BLaER1 treated with 17β-estradiol and CSF1 and Interleukin-3, amounts not matched to agents 10 nM and 100 nM (cell line): ENCODE measurements at regions not wholly inside any gene's neighbourhood (a gene's known extent, or its start where the extent isn't known, plus 50 kb on each side); places are given as distances from the start of the nearest gene placed in this dataset.
"Not testable (repeated sequence)": the region's sequence is repeated elsewhere in the genome, so short reads cannot be mapped to it uniquely, and the experiment has no call there.

Experiments
- H3K27ac ChIP-seq, 11 experiments: shearing (Covaris generic); formaldehyde crosslinking; 2 replicates each; pipeline ENCODE4 v1.8.1; 2022
- H3K27me3 ChIP-seq, 11 experiments: shearing (Covaris generic); formaldehyde crosslinking; 2 replicates each; pipeline ENCODE4 v1.8.1; 2022
- H3K36me3 ChIP-seq, 11 experiments: shearing (Covaris generic); formaldehyde crosslinking; 2 replicates each; pipeline ENCODE4 v1.8.1; 2022
- H3K4me1 ChIP-seq, 10 experiments: shearing (Covaris generic); formaldehyde crosslinking; 2 replicates each; pipeline ENCODE4 v1.8.1; 2022
- H3K4me2 ChIP-seq, 11 experiments: shearing (Covaris generic); formaldehyde crosslinking; 2 replicates each; pipeline ENCODE4 v1.8.1; 2022
- H3K4me3 ChIP-seq, 10 experiments: shearing (Covaris generic); formaldehyde crosslinking; 2 replicates each; pipeline ENCODE4 v1.8.1; 2022
- H3K9ac ChIP-seq, 11 experiments: shearing (Covaris generic); formaldehyde crosslinking; 2 replicates each; pipeline ENCODE4 v1.8.1; 2022
- H3K9me3 ChIP-seq, 11 experiments: shearing (Covaris generic); formaldehyde crosslinking; replicated peaks in 1 of 11; 2 replicates each; pipeline ENCODE4 v1.8.1; 2022
- H4K20me1 ChIP-seq, 11 experiments: shearing (Covaris generic); formaldehyde crosslinking; 2 replicates each; pipeline ENCODE4 v1.8.1; 2022
- Cebpa-rat ChIP-seq, 11 experiments: shearing (Covaris generic); IDR thresholded peaks; 2 replicates each; pipeline ENCODE4 v1.8.1; 2022

DNA sequence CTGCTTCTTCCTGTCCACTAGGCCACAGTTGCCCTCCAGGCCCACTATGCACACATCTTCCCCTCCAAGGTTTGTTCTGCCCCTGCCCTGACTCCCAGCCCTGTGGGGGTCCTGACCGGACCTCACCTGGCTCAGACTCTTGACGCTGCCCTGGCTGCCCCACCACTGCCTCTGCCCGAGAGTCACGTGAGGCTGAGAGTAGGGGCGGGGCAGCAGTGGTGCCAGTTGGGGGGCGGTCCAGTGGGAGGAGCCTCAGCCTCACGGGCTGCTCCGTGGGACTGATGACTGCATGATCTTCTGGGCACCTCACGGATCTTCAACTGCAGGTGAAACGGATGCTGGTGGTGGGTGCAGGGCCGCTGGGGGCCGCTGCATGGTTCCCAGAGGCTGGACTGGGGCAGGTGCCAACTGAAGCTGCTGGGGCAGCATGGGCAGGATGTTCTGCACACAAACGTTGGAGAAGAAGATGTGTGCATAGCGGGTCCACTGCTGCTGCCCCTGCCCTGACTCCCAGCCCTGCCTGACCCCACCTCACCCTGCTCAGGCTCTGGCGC, 77.6 kb downstream of the HHIPL2 start:
- H3K4me2 ChIP-seq, H3K4me1 ChIP-seq, H3K27ac ChIP-seq, H3K4me3 ChIP-seq, H4K20me1 ChIP-seq, H3K36me3 ChIP-seq, H3K9me3 ChIP-seq, H3K9ac ChIP-seq, H3K27me3 ChIP-seq: not testable (repeated sequence)

DNA sequence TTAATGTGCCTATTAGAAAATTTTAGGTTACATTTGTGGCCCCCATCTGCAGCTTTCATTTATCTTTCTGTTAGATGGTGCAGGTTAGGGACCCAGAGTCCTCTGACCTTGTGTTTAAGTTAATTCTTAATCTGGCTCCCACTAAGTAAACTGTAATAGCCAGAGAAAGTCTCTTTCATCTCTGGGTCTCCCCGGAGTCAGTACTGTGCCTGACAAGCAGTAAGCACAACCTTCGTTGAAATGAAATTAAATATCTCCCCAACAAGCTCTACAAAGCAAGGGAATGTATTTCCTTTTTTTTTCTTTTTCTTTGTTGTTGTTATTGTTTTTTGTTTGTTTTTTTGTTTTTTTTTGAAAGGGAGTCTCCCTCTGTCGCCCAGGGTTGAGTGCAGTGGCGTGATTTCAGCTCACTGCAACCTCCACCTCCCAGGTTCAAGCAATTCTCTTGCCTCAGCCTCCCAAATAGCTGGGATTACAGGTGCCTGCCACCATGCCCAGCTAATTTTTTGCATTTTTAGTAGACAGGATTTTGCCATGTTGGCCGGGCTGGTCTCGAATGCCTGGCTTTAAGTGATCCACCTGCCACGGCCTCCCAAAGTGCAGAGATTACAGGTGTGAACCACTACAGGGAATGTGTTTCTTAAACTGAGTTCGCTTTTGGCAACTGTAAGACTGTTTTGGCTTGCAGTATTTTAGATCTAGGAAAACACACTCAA, 81.6 kb downstream of the HHIPL2 start:
- no peaks in the 10 kb centered on the region for H3K27me3 ChIP-seq
- H3K4me3 ChIP-seq: peak overlapping the region in 4 of 10 experiments; percentile 42 to 58 (median 50); a peak in 5 of 20 replicates
- peak overlapping the region in 10 of 11 experiments; percentile 3 to 90 (median 77); a peak in 14 of 22 replicates for H3K4me2 ChIP-seq
- H3K9me3 ChIP-seq: no peaks in the 10 kb centered on the region
- no peaks in the 10 kb centered on the region for H3K36me3 ChIP-seq
- TF ChIP-seq Cebpa-rat (IDR thresholded peaks at IDR 0.05): no peak
- no peaks in the 10 kb centered on the region for H4K20me1 ChIP-seq
- peak overlapping the region in 6 of 11 experiments; percentile 76 to 86 (median 80); a peak in 10 of 22 replicates for H3K9ac ChIP-seq
- H3K27ac ChIP-seq: peak overlapping the region in 8 of 11 experiments; percentile 67 to 87 (median 81); a peak in 15 of 22 replicates
- H3K4me1 ChIP-seq: peaks cover 5 to 16% (median 13%) of the 10 kb centered on the region in 10 experiments; a peak in 15 of 20 replicates

DNA sequence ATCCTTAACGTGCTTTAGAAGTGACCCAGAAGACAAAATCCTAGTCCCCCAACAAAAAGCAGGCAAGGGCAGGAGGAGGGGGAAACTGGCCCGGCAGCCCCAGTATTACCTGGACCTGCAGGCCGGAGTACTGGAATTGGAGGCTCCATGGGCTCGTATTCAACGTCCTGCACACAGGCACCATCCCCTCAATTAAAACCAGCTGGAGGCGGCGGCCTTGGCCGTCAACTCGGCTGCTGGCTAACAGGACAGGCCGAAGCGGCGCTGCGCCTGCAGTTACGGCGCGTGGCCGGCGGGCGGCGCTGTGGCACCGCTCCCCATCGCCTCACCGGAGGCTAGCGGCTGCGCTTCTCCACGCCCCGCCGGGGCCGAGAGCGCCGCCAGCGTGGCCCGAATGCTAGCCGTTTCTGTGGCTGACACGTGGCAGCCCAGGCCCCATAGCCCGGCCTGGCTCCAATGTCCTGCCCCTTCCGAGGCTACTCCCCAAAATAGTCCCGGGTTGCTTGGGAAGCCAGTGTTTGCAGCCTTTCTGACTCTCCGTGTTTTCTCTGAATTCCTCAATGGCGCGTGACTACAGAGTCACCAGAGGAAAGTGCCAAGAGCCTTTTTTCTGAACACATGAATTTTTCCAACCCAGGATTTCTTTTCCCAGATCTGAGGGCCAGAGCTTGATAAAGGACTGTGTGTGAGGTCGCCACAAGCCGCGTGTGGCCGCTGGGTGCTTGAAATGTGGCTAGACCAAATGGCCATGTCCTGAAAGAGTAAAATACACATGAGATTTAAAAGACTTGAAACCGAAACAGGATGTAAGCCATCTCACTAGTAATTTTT, 82.5 kb downstream of the HHIPL2 start:
- Histone ChIP-seq H3K9me3 (no peaks in the 10 kb centered on the region), H3K27ac (peak overlapping the region; percentile 67 to 87 (median 81); a peak in 21 of 22 replicates), H3K4me2 (peak overlapping the region; percentile 53 to 93 (median 78)), H3K27me3 (no peaks in the 10 kb centered on the region), H4K20me1 (no peaks in the 10 kb centered on the region), H3K36me3 (no peaks in the 10 kb centered on the region), H3K9ac (peak overlapping the region; percentile 67 to 86 (median 79)), H3K4me1 (peaks cover 5 to 16% (median 13%) of the 10 kb centered on the region in 10 experiments; a peak in 15 of 20 replicates), H3K4me3 (peak overlapping the region; percentile 42 to 63 (median 51); a peak in 19 of 20 replicates)
- TF ChIP-seq Cebpa-rat (IDR thresholded peaks at IDR 0.05): no peak

DNA sequence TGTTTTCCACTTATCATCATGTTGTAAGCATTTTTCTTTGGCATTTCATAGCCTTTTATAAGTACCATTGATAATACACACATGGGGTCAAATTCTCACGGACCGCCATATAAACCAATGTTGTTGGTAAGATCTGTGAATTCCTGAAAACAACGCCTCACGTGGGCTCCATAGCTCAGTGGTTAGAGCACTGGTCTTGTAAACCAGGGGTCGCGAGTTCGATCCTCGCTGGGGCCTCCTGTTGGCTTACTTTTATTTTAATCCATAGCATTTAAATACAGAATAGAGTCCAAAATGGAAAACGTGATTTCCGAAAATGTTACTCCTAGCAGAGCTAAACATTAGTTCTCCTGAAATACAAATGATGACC, 83.1 kb downstream of the HHIPL2 start:
- Histone ChIP-seq H3K9ac (peak overlapping the region; percentile 67 to 86 (median 78); a peak in 19 of 22 replicates), H3K4me1 (peaks cover 5 to 16% (median 13%) of the 10 kb centered on the region in 10 experiments; a peak in 15 of 20 replicates), H3K36me3 (no peaks in the 10 kb centered on the region), H3K27me3 (no peaks in the 10 kb centered on the region), H3K4me2 (peak overlapping the region; percentile 53 to 93 (median 78)), H3K27ac (peak overlapping the region in 7 of 11 experiments; percentile 67 to 87 (median 81); a peak in 7 of 22 replicates), H3K9me3 (no peaks in the 10 kb centered on the region), H3K4me3 (peak overlapping the region; percentile 42 to 63 (median 51); a peak in 18 of 20 replicates), H4K20me1 (no peaks in the 10 kb centered on the region)
- TF ChIP-seq Cebpa-rat (IDR thresholded peaks at IDR 0.05): no peak

DNA sequence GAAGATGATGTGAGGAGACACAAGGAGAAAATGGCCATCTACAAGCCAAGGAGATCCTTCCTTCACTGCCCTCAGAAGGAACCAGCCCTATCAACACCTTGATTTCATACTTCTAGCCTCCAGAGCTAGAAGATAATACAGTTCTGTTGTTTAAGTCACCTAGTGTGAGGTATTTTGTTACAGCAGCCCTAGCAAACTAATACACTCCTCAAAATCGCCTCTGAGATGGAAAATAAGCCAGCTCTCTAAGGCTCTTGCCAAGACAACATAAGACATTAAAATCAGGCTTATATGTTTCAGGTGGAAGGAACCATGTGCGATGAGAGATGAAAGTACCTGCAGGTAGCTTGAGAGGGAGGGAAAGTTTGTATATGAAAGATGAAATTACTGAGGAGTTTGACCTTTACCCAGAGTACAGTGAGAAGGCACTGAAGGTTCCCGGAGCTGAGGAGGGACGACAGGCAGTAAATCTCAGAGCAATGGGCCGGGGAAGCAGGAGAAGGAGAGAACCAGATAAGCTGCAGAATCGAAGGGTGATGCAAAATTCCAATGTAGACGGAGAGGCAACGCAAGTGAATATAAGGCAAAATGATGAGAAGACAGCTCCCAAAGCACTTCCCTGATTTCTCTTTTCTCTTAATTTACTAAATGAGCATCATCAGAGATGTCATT, 84.7 kb downstream of the HHIPL2 start:
- Histone ChIP-seq H3K4me2 (no peak overlapping the region), H3K9me3 (peaks cover 6 to 13% (median 11%) of the 10 kb centered on the region in 11 experiments), H3K4me1 (peaks cover 5 to 16% (median 13%) of the 10 kb centered on the region in 10 experiments; a peak in 15 of 20 replicates), H3K9ac (no peak overlapping the region), H3K27ac (no peak overlapping the region), H3K4me3 (no peak overlapping the region), H3K27me3 (no peaks in the 10 kb centered on the region), H4K20me1 (no peaks in the 10 kb centered on the region), H3K36me3 (no peaks in the 10 kb centered on the region)
- TF ChIP-seq Cebpa-rat (IDR thresholded peaks at IDR 0.05): no peak

DNA sequence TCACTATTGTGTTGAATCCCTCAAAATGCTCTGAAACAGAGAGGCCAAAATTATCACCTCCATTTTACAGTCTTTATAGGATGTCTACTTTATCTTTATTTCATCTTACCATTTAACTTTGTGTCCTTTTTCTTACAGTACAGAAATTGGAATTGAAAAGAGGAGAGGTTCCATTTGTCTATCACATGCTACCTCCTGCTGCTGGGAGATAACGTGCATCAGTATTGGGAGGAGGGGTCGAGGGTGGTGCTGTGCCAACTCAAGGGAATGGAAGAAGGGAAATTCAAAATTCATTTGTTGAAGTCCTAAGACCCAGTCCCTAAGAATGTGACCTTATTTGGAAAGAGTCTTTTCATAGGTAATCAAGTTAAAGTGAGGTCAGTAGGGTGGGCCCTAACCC, 85.3 kb downstream of the HHIPL2 start:
- Histone ChIP-seq H4K20me1 (no peaks in the 10 kb centered on the region), H3K4me2 (no peak overlapping the region), H3K27ac (no peak overlapping the region), H3K4me1 (peaks cover 5 to 16% (median 13%) of the 10 kb centered on the region in 10 experiments; a peak in 15 of 20 replicates), H3K4me3 (no peak overlapping the region), H3K36me3 (peaks cover 0 to 5% (median 0%) of the 10 kb centered on the region in 11 experiments; a peak in 3 of 22 replicates), H3K9ac (no peak overlapping the region), H3K9me3 (peaks cover 12 to 18% (median 17%) of the 10 kb centered on the region in 11 experiments), H3K27me3 (no peaks in the 10 kb centered on the region)
- TF ChIP-seq Cebpa-rat (IDR thresholded peaks at IDR 0.05): no peak

DNA sequence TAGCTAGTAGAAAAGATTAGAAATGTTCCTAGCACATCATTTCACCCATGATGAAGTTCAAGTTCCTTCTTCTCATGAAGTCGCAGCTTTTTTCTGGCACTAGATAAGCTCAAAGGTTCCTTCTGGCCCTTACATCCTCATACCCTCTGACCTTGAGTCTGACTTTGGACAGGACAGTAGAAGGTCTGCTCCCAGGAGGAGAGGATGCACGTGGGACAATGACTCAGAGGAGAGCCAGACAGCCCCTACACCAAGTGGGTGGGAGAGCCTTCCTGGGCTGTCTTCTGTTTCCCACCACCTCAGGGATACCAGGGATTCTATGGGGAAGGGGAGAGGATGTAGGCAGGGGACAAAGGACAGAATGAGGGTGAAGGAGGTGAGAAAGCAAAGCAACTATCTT, 86.0 kb downstream of the HHIPL2 start:
- Histone ChIP-seq H3K27ac (no peak overlapping the region), H4K20me1 (no peaks in the 10 kb centered on the region), H3K4me1 (peaks cover 5 to 16% (median 13%) of the 10 kb centered on the region in 10 experiments; a peak in 15 of 20 replicates), H3K4me2 (no peak overlapping the region), H3K36me3 (peaks cover 0 to 9% (median 0%) of the 10 kb centered on the region in 11 experiments; a peak in 3 of 22 replicates), H3K4me3 (no peak overlapping the region), H3K27me3 (no peaks in the 10 kb centered on the region), H3K9ac (no peak overlapping the region), H3K9me3 (peaks cover 19 to 25% (median 23%) of the 10 kb centered on the region in 11 experiments)
- no peak for TF ChIP-seq Cebpa-rat (IDR thresholded peaks at IDR 0.05)

DNA sequence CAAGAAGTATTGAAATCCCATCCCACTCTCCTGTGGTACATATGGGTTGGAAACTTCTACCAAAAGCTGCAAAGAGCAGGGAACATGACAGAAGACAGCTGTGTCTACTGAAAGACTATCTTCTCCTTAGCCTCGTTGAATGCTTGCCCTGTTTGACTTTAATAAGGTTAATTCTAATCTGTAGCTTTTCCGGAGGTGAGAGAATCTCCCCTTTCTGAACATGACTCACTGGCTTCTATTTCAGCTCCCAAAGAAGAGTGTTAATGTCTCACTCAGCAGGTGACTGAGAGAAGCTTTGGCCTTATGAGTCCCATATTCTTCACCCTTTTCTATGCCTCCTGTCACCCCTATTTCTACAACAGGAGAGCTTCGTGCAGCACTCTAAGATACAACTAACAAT, 88.3 kb downstream of the HHIPL2 start:
- Histone ChIP-seq H3K4me1 (peaks cover 6 to 16% (median 14%) of the 10 kb centered on the region in 10 experiments), H3K9me3 (peaks cover 24 to 31% (median 28%) of the 10 kb centered on the region in 11 experiments), H3K27ac (no peak overlapping the region), H3K36me3 (peaks cover 0 to 12% (median 0%) of the 10 kb centered on the region in 11 experiments; a peak in 3 of 22 replicates), H3K4me2 (no peak overlapping the region), H4K20me1 (no peaks in the 10 kb centered on the region), H3K27me3 (no peaks in the 10 kb centered on the region), H3K4me3 (no peak overlapping the region), H3K9ac (no peak overlapping the region)
- no peak for TF ChIP-seq Cebpa-rat (IDR thresholded peaks at IDR 0.05)
